Upper lobe of right lung (tissue), 1 donor: ENCODE measurements at regions not wholly inside any gene's neighbourhood (a gene's known extent, or its start where the extent isn't known, plus 50 kb on each side); places are given as distances from the start of the nearest gene placed in this dataset.
"Not testable (repeated sequence)": the region's sequence is repeated elsewhere in the genome, so short reads cannot be mapped to it uniquely, and the experiment has no call there.

Source experiments
- ATAC-seq: fragments of 200-7000 bp; cut with Tn5 transposase; one replicate; pipeline ENCODE4 v1.9.1; 2020; ENCODE audit warnings: mild to moderate bottlenecking, moderate library complexity
- DNase-seq: peaks from one replicate; pipeline ENCODE4 v3.0.0-alpha.2; 2020
- H3K27ac ChIP-seq: fragments of 200-600 bp; one replicate; pipeline ENCODE4 v1.8.0; 2022
- H3K27me3 ChIP-seq: fragments of 200-600 bp; one replicate; pipeline ENCODE4 v1.8.0; 2022; ENCODE audit warnings: mild to moderate bottlenecking
- H3K36me3 ChIP-seq: fragments of 200-600 bp; one replicate; pipeline ENCODE4 v1.8.0; 2022
- H3K4me1 ChIP-seq: fragments of 200-600 bp; one replicate; pipeline ENCODE4 v1.8.0; 2022
- H3K4me3 ChIP-seq: fragments of 200-600 bp; one replicate; pipeline ENCODE4 v1.8.0; 2022; ENCODE audit warnings: mild to moderate bottlenecking
- H3K9me3 ChIP-seq: fragments of 200-600 bp; one replicate; pipeline ENCODE4 v1.8.0; 2022
- CTCF ChIP-seq: fragments of 200-600 bp; IDR thresholded peaks from one replicate; pipeline ENCODE4 v1.8.0; 2022; ENCODE audit warnings: antibody characterized with exemption
- intact Hi-C: fragments of 100-400 bp; cut with DNase I; formaldehyde crosslinking; loops from one replicate; pipeline ENCODE4 v1.11.0; 2022
- donor health status: DM: no; HTN: yes; CAD: no; lungs with severe emphysema.

GRCh38 chr2:13524492-13524891 is 807.8 kb downstream of the TRIB2 start:
- ATAC-seq (no peak), DNase-seq (no peak)
- H3K27ac ChIP-seq, result no peak overlapping the region
- no peak overlapping the region for H3K4me3 ChIP-seq
- intact Hi-C loops, result no loop called here
- no peaks in the 10 kb centered on the region for H3K9me3 ChIP-seq
- H3K4me1 ChIP-seq, result no peaks in the 10 kb centered on the region
- no peak for TF ChIP-seq CTCF
- no peaks in the 10 kb centered on the region for H3K27me3 ChIP-seq
- no peaks in the 10 kb centered on the region for H3K36me3 ChIP-seq

GRCh38 chr2:13531735-13532410 is 815.1 kb downstream of the TRIB2 start:
- H3K27me3 ChIP-seq, H3K36me3 ChIP-seq, H3K4me1 ChIP-seq, ATAC-seq, DNase-seq, intact Hi-C loops, H3K27ac ChIP-seq, H3K4me3 ChIP-seq, H3K9me3 ChIP-seq: not testable (repeated sequence)

GRCh38 chr2:13532781-13533523 is 816.2 kb downstream of the TRIB2 start:
- H3K9me3 ChIP-seq, intact Hi-C loops, DNase-seq: not testable (repeated sequence)

GRCh38 chr2:13533524-13533922 is 816.8 kb downstream of the TRIB2 start:
- no peak overlapping the region for H3K4me3 ChIP-seq
- H3K9me3 ChIP-seq, result no peaks in the 10 kb centered on the region
- H3K36me3 ChIP-seq, result no peaks in the 10 kb centered on the region
- ATAC-seq, result no peak
- H3K27ac ChIP-seq, result no peak overlapping the region
- H3K4me1 ChIP-seq, result no peaks in the 10 kb centered on the region
- TF ChIP-seq CTCF, result no peak
- no peaks in the 10 kb centered on the region for H3K27me3 ChIP-seq
- no peak for DNase-seq
- intact Hi-C loops, result no loop called here

More at GRCh38 chr2:13532781-13533523, 816.2 kb downstream of the TRIB2 start:
- H3K27ac ChIP-seq, H3K36me3 ChIP-seq, ATAC-seq, H3K4me3 ChIP-seq, H3K4me1 ChIP-seq, H3K27me3 ChIP-seq: not testable (repeated sequence)

GRCh38 chr2:13536941-13537340 is 820.2 kb downstream of the TRIB2 start:
- Histone ChIP-seq H3K36me3 (no peaks in the 10 kb centered on the region), H3K27ac (no peak overlapping the region), H3K27me3 (no peaks in the 10 kb centered on the region), H3K4me1 (no peaks in the 10 kb centered on the region), H3K4me3 (no peak overlapping the region), H3K9me3 (no peaks in the 10 kb centered on the region)
- intact Hi-C loops, result no loop called here
- ATAC-seq, result no peak
- DNase-seq, result no peak
- no peak for TF ChIP-seq CTCF

GRCh38 chr2:13537771-13538349 is 821.1 kb downstream of the TRIB2 start:
- Histone ChIP-seq H3K36me3 (no peaks in the 10 kb centered on the region), H3K4me1 (no peaks in the 10 kb centered on the region), H3K4me3 (no peak overlapping the region), H3K9me3 (no peaks in the 10 kb centered on the region), H3K27me3 (no peaks in the 10 kb centered on the region), H3K27ac (no peak overlapping the region)
- intact Hi-C loops, result no loop called here
- ATAC-seq, result no peak
- DNase-seq, result no peak
- TF ChIP-seq CTCF, result no peak
